HG02885 (cell line): ENCODE measurements at regions not wholly inside any gene's neighbourhood (a gene's known extent, or its start where the extent isn't known, plus 50 kb on each side); places are given as distances from the start of the nearest gene placed in this dataset.
"Not testable (repeated sequence)": the region's sequence is repeated elsewhere in the genome, so short reads cannot be mapped to it uniquely, and the experiment has no call there.

Experiments
- ATAC-seq: cut with Tn5 transposase; IDR thresholded peaks from one replicate; pipeline ENCODE4 v1.9.1; 2021; ENCODE audit warnings: mild to moderate bottlenecking; ENCODE audit not compliant: unreplicated experiment, poor library complexity

DNA sequence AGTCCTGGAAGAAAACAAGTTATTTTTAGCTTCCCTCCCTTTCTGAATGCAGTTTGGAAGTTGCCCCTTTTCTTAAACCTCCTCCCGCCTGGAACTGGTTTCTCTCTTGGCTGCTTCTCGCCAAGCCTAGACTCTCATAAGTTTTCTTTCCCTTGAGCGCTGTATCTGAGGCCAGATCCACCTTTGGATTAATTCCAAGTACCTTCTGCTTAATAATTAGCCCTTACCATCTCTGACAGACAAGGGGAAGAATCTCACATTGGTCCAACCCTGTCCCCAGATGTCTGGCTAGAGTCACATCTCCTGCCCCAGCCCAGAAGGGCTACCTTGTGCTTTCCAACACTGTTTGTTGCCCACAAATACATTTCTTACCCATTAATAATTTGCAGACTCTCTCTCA, 161.8 kb upstream of the RGS6 start:
- ATAC-seq, result no peak

DNA sequence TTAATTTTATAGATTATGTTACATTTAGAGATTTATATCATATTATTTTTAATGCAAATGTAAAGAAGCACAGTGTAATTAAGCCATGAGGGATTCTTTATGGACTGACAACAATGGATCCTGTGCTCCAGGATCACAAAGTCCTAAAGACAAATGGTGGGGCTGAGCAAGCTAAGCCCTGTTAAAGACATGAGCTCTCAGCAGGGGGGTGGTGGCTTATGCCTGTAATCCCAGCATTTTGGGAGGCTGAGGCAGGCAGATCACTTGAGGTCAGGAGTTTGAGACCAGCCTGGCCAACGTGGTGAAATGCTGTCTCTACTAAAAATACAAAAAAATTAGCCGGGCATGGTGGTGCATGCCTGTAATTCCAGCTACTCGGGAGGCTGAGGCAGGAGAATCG, 160.8 kb upstream of the RGS6 start:
- not testable (repeated sequence) for ATAC-seq

GRCh38 chr14:71771996-71772395, 160.2 kb upstream of the RGS6 start:
- not testable (repeated sequence) for ATAC-seq

- no peak for ATAC-seq
These were observed 158.2 kb upstream of the RGS6 start for GRCh38 chr14:71773898-71774481.

DNA sequence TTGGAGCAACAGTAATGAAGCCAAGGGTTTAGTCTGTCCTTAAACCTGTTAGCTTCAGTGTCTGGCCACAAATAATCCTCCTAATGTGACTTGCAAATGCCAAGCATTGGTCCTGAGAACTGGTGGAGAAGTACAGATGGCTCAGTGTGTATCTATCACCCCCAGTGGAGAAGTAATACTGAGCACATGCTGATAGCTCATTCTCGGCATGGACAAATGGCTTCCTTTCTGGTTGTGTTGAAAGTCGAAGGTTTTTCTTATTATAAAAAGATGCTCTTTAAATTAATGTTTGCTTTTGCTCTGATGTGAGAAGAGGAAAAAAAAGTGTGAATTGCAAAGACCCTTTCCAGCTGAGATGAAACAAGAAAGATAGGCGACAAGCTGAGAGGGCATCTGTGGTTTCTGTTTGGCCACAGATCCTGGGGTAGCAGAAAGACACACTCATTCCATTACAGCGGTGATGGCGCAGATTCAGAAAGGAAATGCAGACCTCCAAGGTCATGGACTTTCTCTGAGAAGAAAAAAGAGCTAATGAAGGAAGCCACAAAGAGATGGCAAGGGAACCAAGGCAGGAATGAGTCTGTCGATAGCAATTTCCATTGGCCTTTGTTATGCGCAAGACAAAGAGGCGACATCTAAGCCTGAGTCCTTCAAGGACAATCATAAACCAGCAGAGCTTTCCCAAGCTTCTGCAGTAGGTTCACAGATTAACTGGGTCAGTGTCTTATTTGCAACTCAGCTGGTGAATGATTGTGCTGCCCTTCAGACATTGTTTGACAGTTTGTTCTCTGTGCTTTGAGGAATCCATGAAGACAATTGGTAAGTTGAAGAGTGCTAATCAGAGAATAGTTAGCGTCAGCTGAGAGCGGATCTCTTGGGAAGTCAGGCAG, 155.5 kb upstream of the RGS6 start:
- ATAC-seq, result no peak

- no peak for ATAC-seq
These were observed 152.2 kb upstream of the RGS6 start for GRCh38 chr14:71780075-71780474.

DNA sequence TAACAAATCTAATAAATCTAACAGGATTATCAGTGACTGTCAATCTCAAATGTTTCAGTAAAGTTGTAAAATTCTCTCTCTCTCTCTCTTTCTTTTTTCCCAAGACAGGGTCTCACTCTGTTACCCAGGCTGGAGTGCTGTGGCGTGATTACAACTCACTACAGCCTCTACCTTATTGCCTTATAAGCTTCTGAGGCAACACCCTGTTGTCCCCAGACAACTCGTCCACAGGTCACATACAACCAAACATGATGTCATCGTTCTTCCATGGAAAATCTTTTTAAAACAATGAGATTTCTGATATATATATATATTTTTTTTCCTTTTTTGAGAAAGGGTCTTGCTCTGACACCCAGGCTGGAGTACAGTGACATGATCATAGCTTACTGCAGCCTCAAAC, 151.4 kb upstream of the RGS6 start:
- ATAC-seq, result no peak

- no peak for ATAC-seq
These were observed 149.1 kb upstream of the RGS6 start for GRCh38 chr14:71783088-71783487.

DNA sequence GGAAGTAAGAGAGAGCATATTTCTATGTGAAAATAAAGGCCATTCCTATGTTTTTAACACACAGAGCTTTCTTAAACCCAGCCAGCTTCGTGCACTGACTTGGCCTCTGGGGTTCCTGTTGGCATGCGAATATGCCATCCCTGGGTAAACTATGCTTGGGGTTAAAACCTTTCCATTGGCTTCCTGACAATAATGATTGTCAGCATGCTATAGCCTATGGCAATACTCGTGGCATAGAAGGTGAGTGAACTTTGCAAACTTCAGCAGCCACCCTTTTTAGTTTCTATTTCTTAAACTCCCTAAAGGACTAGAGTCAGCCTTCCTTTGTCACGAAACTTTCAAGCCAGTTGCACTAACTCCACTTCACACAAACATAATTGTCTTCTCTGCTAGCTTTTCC, 148.4 kb upstream of the RGS6 start:
- no peak for ATAC-seq

- ATAC-seq, result no peak
These were observed 143.2 kb upstream of the RGS6 start for GRCh38 chr14:71789005-71789404.

GRCh38 chr14:71799841-71800240, 132.4 kb upstream of the RGS6 start:
- no peak for ATAC-seq

- no peak for ATAC-seq
These were observed 131.4 kb upstream of the RGS6 start for GRCh38 chr14:71800878-71801277.

GRCh38 chr14:71803539-71804260, 128.5 kb upstream of the RGS6 start:
- ATAC-seq, result no peak

DNA sequence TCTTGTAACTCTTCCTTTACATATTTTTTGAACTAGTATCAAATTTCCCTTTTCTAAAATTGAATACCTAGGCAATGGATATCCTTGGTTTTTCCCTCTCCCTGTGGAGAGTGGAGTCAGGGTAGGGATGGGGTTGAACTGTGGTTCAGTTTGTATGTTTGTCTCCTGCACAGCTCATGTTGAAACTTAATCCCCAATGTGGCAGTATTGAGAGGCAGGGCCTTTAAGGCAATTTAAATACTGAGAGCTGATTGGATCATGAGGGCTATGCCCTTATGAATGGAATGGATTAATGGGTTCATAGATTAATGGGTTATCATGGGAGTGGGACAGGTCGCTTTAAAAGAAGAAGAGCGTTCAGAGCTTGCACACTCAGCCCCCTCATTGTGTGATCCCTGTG, 127.2 kb upstream of the RGS6 start:
- ATAC-seq, result no peak

- ATAC-seq, result not testable (repeated sequence)
These were observed 125.2 kb upstream of the RGS6 start for GRCh38 chr14:71807049-71807448.

GRCh38 chr14:71810800-71811199, 121.4 kb upstream of the RGS6 start:
- ATAC-seq, result not testable (repeated sequence)

DNA sequence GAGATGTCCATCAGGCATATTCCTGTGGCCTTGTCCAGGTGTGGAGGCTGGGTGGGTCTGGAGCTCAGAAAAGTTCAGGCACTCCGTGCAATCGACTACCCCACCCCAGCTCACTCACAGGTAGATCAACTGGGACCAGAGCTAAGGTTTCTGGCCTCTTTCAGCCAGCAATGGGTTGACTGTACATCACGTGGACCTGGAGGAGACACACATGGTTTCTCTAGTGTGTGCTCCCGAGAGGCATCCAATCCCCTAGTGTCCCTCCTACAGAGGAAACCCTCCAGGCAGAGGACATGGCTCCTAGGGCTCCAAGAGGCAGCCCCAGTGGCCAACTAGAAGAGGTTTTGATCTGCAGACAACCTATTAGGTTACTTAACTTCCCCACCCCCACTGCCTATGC, 119.5 kb upstream of the RGS6 start:
- ATAC-seq, result no peak

GRCh38 chr14:71815110-71815509, 117.1 kb upstream of the RGS6 start:
- no peak for ATAC-seq

DNA sequence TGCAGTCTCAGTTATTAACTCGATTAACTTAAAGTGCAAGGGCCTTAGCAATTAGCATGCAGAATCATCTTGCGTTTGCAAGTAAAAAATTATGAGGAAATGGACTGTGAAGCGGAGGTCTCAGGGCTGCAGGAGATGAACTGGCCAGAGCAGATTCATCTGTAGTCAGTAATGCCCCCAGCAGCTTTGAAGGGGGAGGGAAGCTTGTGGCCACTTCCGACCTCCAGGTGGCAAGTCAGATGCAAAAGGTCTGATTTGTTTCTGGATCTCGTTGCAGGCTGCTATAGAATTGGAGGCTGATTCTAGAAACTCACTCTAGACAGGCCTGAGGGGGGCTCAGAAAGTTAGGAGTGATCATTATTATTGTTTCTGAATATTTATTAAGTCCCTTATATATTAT, 107.4 kb upstream of the RGS6 start:
- ATAC-seq, result no peak

- ATAC-seq, result no peak
These were observed 98.8 kb upstream of the RGS6 start for GRCh38 chr14:71833476-71833875.
